ENCODE measurements at regions not wholly inside any gene's neighbourhood (a gene's known extent, or its start where the extent isn't known, plus 50 kb on each side); places are given as distances from the start of the nearest gene placed in this dataset.

GRCh38 chr20:52913650-52914387 is 58.3 kb upstream of the TSHZ2 start:
- no peak for TF ChIP-seq POLR2A (IDR thresholded peaks at IDR 0.05; ENCODE audit: borderline replicate concordance, extremely low read depth, insufficient read depth, insufficient read length)
- TF ChIP-seq RAD21 (IDR thresholded peaks at IDR 0.05; ENCODE audit: low read depth): no peak
- TF ChIP-seq CTCF (IDR thresholded peaks at IDR 0.05 in 2 of 3, conservative IDR thresholded peaks at IDR 0.05 in 1 of 3; ENCODE audit: borderline replicate concordance in 1 of 3, insufficient read depth in 1 of 3, low read depth in 2 of 3, low read length in 2 of 3): no peak
- no peak for TF ChIP-seq EZH2phosphoT487 (IDR thresholded peaks at IDR 0.05; ENCODE audit: borderline replicate concordance)
- TF ChIP-seq EZH2 (IDR thresholded peaks at IDR 0.05): no peak
- no peak for TF ChIP-seq TCF7L2 (IDR thresholded peaks at IDR 0.05; ENCODE audit: borderline replicate concordance, extremely low read depth, insufficient read depth, insufficient read length)
- no peak for TF ChIP-seq POLR2AphosphoS5 (IDR thresholded peaks at IDR 0.05; ENCODE audit: low read depth, low read length)
- TF ChIP-seq REST (IDR thresholded peaks at IDR 0.05; ENCODE audit: low read depth): no peak
- no peak for TF ChIP-seq CEBPB (IDR thresholded peaks at IDR 0.05; ENCODE audit: low read depth)

Data from HCT116 (cell line).